SK-N-MC (cell line): ENCODE measurements at regions not wholly inside any gene's neighbourhood (a gene's known extent, or its start where the extent isn't known, plus 50 kb on each side); places are given as distances from the start of the nearest gene placed in this dataset.

Experiments
- DNase-seq: peaks from one replicate; pipeline ENCODE4 v3.0.0-alpha.2; 2011; ENCODE audit warnings: low read depth, low spot score
- H3K27ac ChIP-seq: fragments of 200-600 bp; sonication (generic); 2 replicates; pipeline ENCODE4 v1.5.1; 2016; ENCODE audit warnings: mixed run types
- H3K36me3 ChIP-seq: fragments of 200-600 bp; sonication (generic); 2 replicates; pipeline ENCODE4 v1.6.1; 2017; ENCODE audit warnings: antibody characterized with exemption, low read length, mixed read lengths; ENCODE audit not compliant: insufficient read depth
- H3K4me3 ChIP-seq: fragments of 200-600 bp; sonication (generic); 2 replicates; pipeline ENCODE4 v1.5.1; 2016
- H3K9ac ChIP-seq: fragments of 200-600 bp; sonication (generic); 2 replicates; pipeline ENCODE4 v1.8.0; 2017; ENCODE audit warnings: mixed run types, mixed read lengths; ENCODE audit not compliant: insufficient read length
- H3K9me3 ChIP-seq: fragments of 200-600 bp; sonication (generic); 2 replicates; pipeline ENCODE4 v1.6.1; 2017; ENCODE audit warnings: low read depth, mild to moderate bottlenecking, antibody characterized with exemption, low read length, moderate library complexity, mixed read lengths
- EZH2 ChIP-seq: fragments of 200-600 bp; sonication (generic); IDR thresholded peaks from one replicate; pipeline ENCODE4 v1.6.1; 2017; ENCODE audit warnings: antibody characterized with exemption
- FOXP2 ChIP-seq: optimal IDR thresholded peaks from 2 replicates; pipeline ENCODE3; 2011; ENCODE audit warnings: mild to moderate bottlenecking, moderate library complexity; ENCODE audit not compliant: insufficient read depth; ENCODE audit errors: extremely low read length, control extremely low read depth
- POLR2AphosphoS5 ChIP-seq: IDR thresholded peaks from 2 replicates; pipeline ENCODE4 v1.6.1; 2012; ENCODE audit warnings: mild to moderate bottlenecking, low read depth, low read length, borderline replicate concordance

- DNase-seq = no peak
- Histone ChIP-seq H3K36me3 (no peaks in the 10 kb centered on the region), H3K27ac (no peak overlapping the region), H3K9me3 (no peaks in the 10 kb centered on the region), H3K4me3 (no peak overlapping the region), H3K9ac (no peak overlapping the region)
- TF ChIP-seq FOXP2 = no peak
- TF ChIP-seq POLR2AphosphoS5 = no peak
- no peak for TF ChIP-seq EZH2
Observed at GRCh38 chr13:79673310-79673992, 192.5 kb downstream of the NDFIP2 start.

- TF ChIP-seq EZH2 (no peak), FOXP2 (no peak), POLR2AphosphoS5 (no peak)
- Histone ChIP-seq H3K9me3 (no peaks in the 10 kb centered on the region), H3K4me3 (no peak overlapping the region), H3K36me3 (no peaks in the 10 kb centered on the region), H3K27ac (no peak overlapping the region), H3K9ac (no peak overlapping the region)
- DNase-seq = no peak
Observed at GRCh38 chr13:79671420-79671819, 190.5 kb downstream of the NDFIP2 start.

DNA sequence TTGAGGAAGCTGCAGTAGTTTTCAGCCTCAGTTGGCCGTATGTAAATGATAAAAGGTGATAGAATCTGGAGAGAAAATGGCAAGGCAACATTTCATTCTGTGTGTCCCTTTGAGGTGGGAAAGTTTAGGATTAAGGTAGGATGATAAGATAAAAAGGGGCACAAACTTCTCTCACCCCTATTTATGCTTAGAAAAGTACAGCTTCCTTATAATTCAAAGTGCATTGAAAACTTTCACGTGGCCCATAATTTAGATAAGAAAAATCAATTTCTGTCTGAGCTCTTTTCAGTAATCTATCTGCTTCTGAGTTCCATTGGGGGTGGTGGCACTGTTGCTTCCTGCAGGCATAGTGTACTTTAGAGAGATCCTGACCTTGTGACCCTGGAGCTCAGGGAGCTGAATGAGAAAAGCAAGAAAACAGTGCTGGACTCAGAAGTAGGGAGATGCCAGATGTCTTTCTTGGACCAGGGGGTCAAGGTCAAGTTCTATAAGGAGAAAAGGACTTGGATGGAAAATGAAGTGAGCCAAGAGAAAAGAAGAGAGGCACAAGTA is 187.3 kb downstream of the NDFIP2 start:
- H3K36me3 ChIP-seq = no peaks in the 10 kb centered on the region
- H3K27ac ChIP-seq = no peak overlapping the region
- TF ChIP-seq EZH2 = no peak
- no peak for TF ChIP-seq POLR2AphosphoS5
- no peak for TF ChIP-seq FOXP2
- no peak overlapping the region for H3K9ac ChIP-seq
- no peak overlapping the region for H3K4me3 ChIP-seq
- H3K9me3 ChIP-seq = no peaks in the 10 kb centered on the region
- no peak for DNase-seq

DNA sequence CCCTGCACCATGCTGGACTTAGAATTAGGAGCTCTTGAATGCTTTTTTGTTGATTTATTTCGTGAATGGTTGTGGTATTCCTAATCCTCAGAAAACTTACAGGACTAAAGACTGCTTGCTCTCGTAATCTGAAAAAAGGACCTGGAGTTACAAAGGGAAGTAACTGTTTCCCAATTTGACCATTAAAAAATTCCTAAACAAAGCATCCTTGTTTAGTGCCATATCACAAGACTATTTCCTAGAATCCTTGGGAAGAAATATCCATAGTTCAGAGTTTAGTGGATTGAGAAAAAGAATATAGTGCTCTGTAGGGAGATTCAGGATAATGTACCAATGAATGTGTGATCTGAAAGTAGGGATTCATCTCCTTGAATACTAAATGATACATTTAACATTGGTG is 186.8 kb downstream of the NDFIP2 start:
- Histone ChIP-seq H3K4me3 (no peak overlapping the region), H3K9me3 (no peaks in the 10 kb centered on the region), H3K9ac (no peak overlapping the region), H3K36me3 (no peaks in the 10 kb centered on the region), H3K27ac (no peak overlapping the region)
- DNase-seq = no peak
- no peak for TF ChIP-seq EZH2
- TF ChIP-seq POLR2AphosphoS5 = no peak
- TF ChIP-seq FOXP2 = no peak

DNA sequence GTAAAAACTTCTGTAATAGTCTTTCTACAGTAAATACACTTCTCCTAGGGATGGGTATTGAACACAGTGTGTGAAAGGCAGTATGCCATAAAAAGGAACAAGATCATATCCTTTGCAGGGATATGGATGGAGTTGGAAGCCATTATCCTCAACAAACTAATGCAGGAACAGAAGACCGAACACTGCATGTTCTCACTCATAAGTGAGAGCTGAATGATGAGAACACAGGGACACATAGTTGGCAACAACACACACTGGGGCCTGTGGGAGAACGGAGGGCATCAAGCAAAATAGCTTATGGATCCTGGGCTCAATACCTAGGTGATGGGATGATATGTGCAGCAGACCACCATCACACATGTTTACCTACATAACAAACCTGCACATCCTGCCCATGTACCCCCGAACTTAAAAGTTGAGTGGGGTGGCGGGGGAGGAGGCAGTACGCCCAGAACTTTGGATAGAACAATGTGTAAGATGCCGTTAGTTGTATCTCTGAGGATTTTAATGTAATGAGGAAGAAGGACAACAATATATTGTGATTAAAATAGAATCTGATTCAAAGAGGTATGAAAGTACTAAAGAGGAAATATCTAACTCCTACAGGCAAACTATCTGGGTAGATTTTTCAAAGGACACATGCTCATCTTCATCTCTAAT is 183.2 kb downstream of the NDFIP2 start:
- Histone ChIP-seq H3K36me3 (no peaks in the 10 kb centered on the region), H3K27ac (no peak overlapping the region), H3K4me3 (no peak overlapping the region), H3K9me3 (no peaks in the 10 kb centered on the region), H3K9ac (no peak overlapping the region)
- DNase-seq = no peak
- TF ChIP-seq EZH2 (no peak), POLR2AphosphoS5 (no peak), FOXP2 (no peak)

DNA sequence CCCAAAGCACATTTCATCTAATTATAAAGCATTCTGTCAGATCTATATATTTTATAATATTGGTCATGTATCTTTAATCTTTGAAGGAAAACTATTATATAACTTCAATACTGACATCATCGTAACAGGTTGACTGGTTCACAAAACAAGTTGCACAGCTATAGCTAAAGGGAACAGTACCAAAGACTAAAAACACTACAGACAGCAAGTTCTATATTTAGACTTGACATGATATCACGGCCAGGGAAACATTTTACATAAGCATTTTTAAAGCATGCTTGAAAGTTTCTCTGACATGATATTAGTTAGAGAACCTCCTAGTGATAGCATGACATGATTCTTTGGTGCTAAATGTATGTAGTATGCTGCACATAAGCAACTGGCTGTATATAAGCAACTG is 182.5 kb downstream of the NDFIP2 start:
- H3K36me3 ChIP-seq = no peaks in the 10 kb centered on the region
- H3K9ac ChIP-seq = no peak overlapping the region
- no peak overlapping the region for H3K27ac ChIP-seq
- H3K9me3 ChIP-seq = no peaks in the 10 kb centered on the region
- H3K4me3 ChIP-seq = no peak overlapping the region
- DNase-seq = no peak
- TF ChIP-seq FOXP2 (no peak), EZH2 (no peak), POLR2AphosphoS5 (no peak)

GRCh38 chr13:79662882-79663281 is 181.9 kb downstream of the NDFIP2 start:
- no peak for DNase-seq
- no peak overlapping the region for H3K9ac ChIP-seq
- H3K4me3 ChIP-seq = no peak overlapping the region

GRCh38 chr13:79660361-79660760 is 179.4 kb downstream of the NDFIP2 start:
- TF ChIP-seq EZH2 (no peak), POLR2AphosphoS5 (no peak), FOXP2 (no peak)
- no peak overlapping the region for H3K27ac ChIP-seq
- no peaks in the 10 kb centered on the region for H3K36me3 ChIP-seq
- no peak overlapping the region for H3K9ac ChIP-seq
- DNase-seq = no peak
- H3K4me3 ChIP-seq = no peak overlapping the region
- H3K9me3 ChIP-seq = no peaks in the 10 kb centered on the region

More at GRCh38 chr13:79662882-79663281, 181.9 kb downstream of the NDFIP2 start:
- Histone ChIP-seq H3K36me3 (no peaks in the 10 kb centered on the region), H3K27ac (no peak overlapping the region), H3K9me3 (no peaks in the 10 kb centered on the region)
- TF ChIP-seq EZH2 (no peak), POLR2AphosphoS5 (no peak), FOXP2 (no peak)
